Gastroesophageal sphincter (tissue), 4 donors: ENCODE measurements at regions not wholly inside any gene's neighbourhood (a gene's known extent, or its start where the extent isn't known, plus 50 kb on each side); places are given as distances from the start of the nearest gene placed in this dataset.
"Not testable (repeated sequence)": the region's sequence is repeated elsewhere in the genome, so short reads cannot be mapped to it uniquely, and the experiment has no call there.

Experiments used
- ATAC-seq: fragments of 150-250 bp; one replicate; pipeline ENCODE4 v1.9.1; 2016; ENCODE audit warnings: mild to moderate bottlenecking, moderate library complexity
- H3K27ac ChIP-seq, 4 donors: fragments of 200-600 bp; sonication (generic) in 3 of 4; 1 replicate in 3 of 4; 2 replicates in 1 of 4; pipeline ENCODE4 v1.5.1; 2016 to 2019
- H3K27me3 ChIP-seq: fragments of 200-600 bp; sonication (generic); one replicate; pipeline ENCODE4 v1.5.1; 2019
- H3K36me3 ChIP-seq, 2 donors: fragments of 200-600 bp; sonication (generic); one replicate each; pipeline ENCODE4 v1.5.1; 2019; ENCODE audit warnings: control low read depth in 1 of 2
- H3K4me1 ChIP-seq, 3 donors: fragments of 200-600 bp; sonication (generic); 1 replicate in 2 of 3; 2 replicates in 1 of 3; pipeline ENCODE4 v1.5.1; 2016 to 2019; ENCODE audit warnings: control low read depth in 2 of 3
- H3K4me3 ChIP-seq, 2 donors: fragments of 200-600 bp; sonication (generic); one replicate each; pipeline ENCODE4 v1.5.1; 2019; ENCODE audit warnings: mild to moderate bottlenecking in 1 of 2, moderate library complexity in 1 of 2
- H3K9me3 ChIP-seq, 3 donors: fragments of 200-600 bp; sonication (generic); one replicate each; pipeline ENCODE4 v1.5.1; 2017 to 2019; ENCODE audit warnings: control low read depth in 2 of 3
- CTCF ChIP-seq, 4 experiments: fragments of 200-600 bp in 2 of 4; fragments of 450-650 bp in 2 of 4; sonication (generic) in 1 of 4; IDR thresholded peaks; one replicate each; pipeline ENCODE4 v1.5.1; 2017 to 2019; ENCODE audit warnings: antibody characterized with exemption in 4 of 4, mild to moderate bottlenecking in 2 of 4, moderate library complexity in 2 of 4
- EP300 ChIP-seq: sonication (generic); formaldehyde crosslinking; IDR thresholded peaks from one replicate; pipeline ENCODE4 v1.6.1; 2017; ENCODE audit warnings: antibody characterized with exemption, mild to moderate bottlenecking
- POLR2A ChIP-seq, 2 donors: fragments of 450-650 bp; IDR thresholded peaks; one replicate each; pipeline ENCODE4 v1.6.1; 2017; ENCODE audit warnings: antibody characterized with exemption in 2 of 2, mild to moderate bottlenecking in 2 of 2, moderate library complexity in 1 of 2
- POLR2AphosphoS5 ChIP-seq: sonication (generic); formaldehyde crosslinking; IDR thresholded peaks from one replicate; pipeline ENCODE4 v1.6.1; 2017; ENCODE audit warnings: antibody characterized with exemption
- WGBS, 2 donors: methylation state at CpG; one replicate each; pipeline ENCODE4 v1.1.5; 2018; ENCODE audit warnings: low coverage in 1 of 2; 5-methylcytosine and 5-hydroxymethylcytosine counted together

GRCh38 chr10:16232441-16232840, 204.4 kb upstream of the PTER start:
- ATAC-seq, result no peak
- Histone ChIP-seq H3K9me3 (no peaks in the 10 kb centered on the region), H3K4me1 (no peaks in the 10 kb centered on the region), H3K27me3 (peaks cover 11% of the 10 kb centered on the region), H3K27ac (no peak overlapping the region), H3K4me3 (no peak overlapping the region), H3K36me3 (no peaks in the 10 kb centered on the region)
- TF ChIP-seq EP300, result no peak
- TF ChIP-seq CTCF (IDR thresholded peaks at IDR 0.05), result no peak
- TF ChIP-seq POLR2A (IDR thresholded peaks at IDR 0.05), result no peak
- TF ChIP-seq POLR2AphosphoS5, result no peak
- WGBS, 2 donors, result 0 to 81% methylated on average over 1 of the region's 1 CpG

- WGBS, 2 donors, result 40 to 91% methylated on average over 1 to 2 of the region's 2 CpGs
- no peaks in the 10 kb centered on the region for H3K9me3 ChIP-seq
- no peak overlapping the region for H3K27ac ChIP-seq
- H3K4me3 ChIP-seq, result no peak overlapping the region
- TF ChIP-seq POLR2AphosphoS5, result no peak
- TF ChIP-seq CTCF (IDR thresholded peaks at IDR 0.05), result no peak
- TF ChIP-seq POLR2A (IDR thresholded peaks at IDR 0.05), result no peak
- no peak for TF ChIP-seq EP300
- no peaks in the 10 kb centered on the region for H3K36me3 ChIP-seq
- no peaks in the 10 kb centered on the region for H3K4me1 ChIP-seq
- no peak for ATAC-seq
- H3K27me3 ChIP-seq, result peaks cover 11% of the 10 kb centered on the region
These were observed 201.9 kb upstream of the PTER start for GRCh38 chr10:16234916-16235315.

- ATAC-seq, result no peak
- Histone ChIP-seq H3K4me3 (no peak overlapping the region), H3K4me1 (no peaks in the 10 kb centered on the region), H3K36me3 (no peaks in the 10 kb centered on the region), H3K27ac (no peak overlapping the region), H3K27me3 (no peaks in the 10 kb centered on the region), H3K9me3 (peaks cover 0 to 11% (median 0%) of the 10 kb centered on the region in 3 donors)
- TF ChIP-seq CTCF (IDR thresholded peaks at IDR 0.05), result no peak
- TF ChIP-seq EP300, result no peak
- TF ChIP-seq POLR2A (IDR thresholded peaks at IDR 0.05), result no peak
- no peak for TF ChIP-seq POLR2AphosphoS5
- 75 to 79% methylated on average over 3 of the region's 3 CpGs for WGBS, 2 donors
These were observed 194.4 kb upstream of the PTER start for GRCh38 chr10:16242446-16242845.

GRCh38 chr10:16242859-16243613, 193.8 kb upstream of the PTER start:
- Histone ChIP-seq H3K4me3 (no peak overlapping the region), H3K27me3 (no peaks in the 10 kb centered on the region), H3K4me1 (no peaks in the 10 kb centered on the region), H3K36me3 (no peaks in the 10 kb centered on the region), H3K27ac (no peak overlapping the region), H3K9me3 (peaks cover 0 to 11% (median 0%) of the 10 kb centered on the region in 3 donors)
- TF ChIP-seq POLR2A (IDR thresholded peaks at IDR 0.05) (no peak), CTCF (IDR thresholded peaks at IDR 0.05) (no peak)
- ATAC-seq, result no peak

- WGBS, 2 donors, result 47 to 71% methylated on average over 2 to 5 of the region's 7 CpGs
- H3K4me3 ChIP-seq, ATAC-seq, H3K27me3 ChIP-seq, H3K36me3 ChIP-seq, H3K4me1 ChIP-seq, H3K27ac ChIP-seq: not testable (repeated sequence)
- peaks cover 0 to 24% (median 0%) of the 10 kb centered on the region in 3 donors for H3K9me3 ChIP-seq
These were observed 186.7 kb upstream of the PTER start for GRCh38 chr10:16250136-16250535.
